Caco-2 (cell line): ENCODE measurements at regions not wholly inside any gene's neighbourhood (a gene's known extent, or its start where the extent isn't known, plus 50 kb on each side); places are given as distances from the start of the nearest gene placed in this dataset.

ENCODE experiments used
- BruUV-seq: library from RNA; stranded (reverse); fragments of 400-500 nt; replicated peaks from 2 replicates; lab custom pipeline; 2021; lab: Mats Ljungman, UMichigan
- CTCF ChIA-PET: fragments of 300-600 bp; sonication (Branson Sonifier 250); formaldehyde crosslinking; loops from one replicate; lab custom pipeline; 2022; ENCODE audit warnings: antibody characterized with exemption; lab: Charles Lee
- POLR2A ChIA-PET: fragments of 300-600 bp; sonication (Branson Sonifier 250); formaldehyde crosslinking; loops from one replicate; lab custom pipeline; 2022; ENCODE audit warnings: antibody characterized with exemption; lab: Charles Lee
- DNase-seq, 2 experiments: peaks; one replicate each; pipeline versions ENCODE4 v3.0.0 to v3.0.0-alpha.2; 2020 to 2022
- H3K27me3 ChIP-seq: replicated peaks from 2 replicates; pipeline ENCODE4 v1.6.0; 2011; ENCODE audit warnings: low read length; ENCODE audit not compliant: control insufficient read depth, insufficient read depth
- H3K36me3 ChIP-seq: 2 replicates; pipeline ENCODE4 v1.5.1; 2011; ENCODE audit warnings: low read length; ENCODE audit not compliant: control insufficient read depth, insufficient read depth
- H3K4me1 ChIP-seq: fragments of 250-450 bp; sonication (Bioruptor Pico); 2 replicates; pipeline ENCODE4 v1.5.1; 2020; ENCODE audit warnings: mild to moderate bottlenecking
- H3K4me3 ChIP-seq: 2 replicates; pipeline ENCODE4 v1.5.1; 2011; ENCODE audit warnings: low read depth, mild to moderate bottlenecking, control low read depth, low read length
- H3K9me3 ChIP-seq: fragments of 250-450 bp; sonication (Bioruptor Pico); 2 replicates; pipeline ENCODE4 v1.5.1; 2020; ENCODE audit warnings: mild to moderate bottlenecking, moderate library complexity
- H3K27ac Mint-ChIP-seq: one replicate; pipeline ENCODE4 v1.8.0; 2022; ENCODE audit warnings: mixed read lengths; ENCODE audit not compliant: unreplicated experiment
- H3K27me3 Mint-ChIP-seq: one replicate; pipeline ENCODE4 v1.8.0; 2022; ENCODE audit warnings: mixed read lengths; ENCODE audit not compliant: insufficient read depth, unreplicated experiment
- H3K36me3 Mint-ChIP-seq: one replicate; pipeline ENCODE4 v1.8.0; 2022; ENCODE audit warnings: mild to moderate bottlenecking, mixed read lengths; ENCODE audit not compliant: insufficient read depth, unreplicated experiment
- H3K4me1 Mint-ChIP-seq: one replicate; pipeline ENCODE4 v1.8.0; 2022; ENCODE audit warnings: low read depth, mixed read lengths; ENCODE audit not compliant: unreplicated experiment
- H3K4me3 Mint-ChIP-seq: one replicate; pipeline ENCODE4 v1.8.0; 2022; ENCODE audit warnings: mild to moderate bottlenecking, moderate library complexity, mixed read lengths; ENCODE audit not compliant: unreplicated experiment
- H3K9me3 Mint-ChIP-seq: one replicate; pipeline ENCODE4 v1.8.0; 2022; ENCODE audit warnings: mixed read lengths; ENCODE audit not compliant: unreplicated experiment
- intact Hi-C: fragments of 100-400 bp; cut with micrococcal nuclease; formaldehyde crosslinking; loops from one replicate; pipeline ENCODE4 v1.10.0; 2022; ENCODE audit not compliant: unreplicated experiment
- TF ChIP-seq, protein P1 (sequence below), 2 experiments: fragments of 200-600 bp in 1 of 2; IDR thresholded peaks; 1 replicate in 1 of 2; 2 replicates in 1 of 2; pipeline versions ENCODE4 v1.5.1 to v1.8.0; 2011 to 2022; ENCODE audit warnings: antibody characterized with exemption in 1 of 2, control low read depth in 1 of 2, inconsistent platforms in 1 of 2, low read depth in 1 of 2, low read length in 1 of 2, mild to moderate bottlenecking in 1 of 2, moderate library complexity in 1 of 2; ENCODE audit not compliant: insufficient read depth in 1 of 2, severe bottlenecking in 1 of 2, unreplicated experiment in 1 of 2

GRCh38 chr13:88752041-88752440, 1080.9 kb downstream of the SLITRK5 start:
- Histone ChIP-seq H3K36me3 (no peaks in the 10 kb centered on the region), H3K9me3 (no peaks in the 10 kb centered on the region), H3K4me3 (no peak overlapping the region), H3K4me1 (no peaks in the 10 kb centered on the region), H3K27me3 (no peaks in the 10 kb centered on the region)
- no peaks in the 10 kb centered on the region for H3K36me3 Mint-ChIP-seq
- no peak overlapping the region for H3K27ac Mint-ChIP-seq
- POLR2A ChIA-PET: no interaction called here
- CTCF ChIA-PET: no interaction called here
- H3K4me3 Mint-ChIP-seq: no peak overlapping the region
- DNase-seq: no peak
- no peaks in the 10 kb centered on the region for H3K9me3 Mint-ChIP-seq
- TF ChIP-seq, protein P1, sequence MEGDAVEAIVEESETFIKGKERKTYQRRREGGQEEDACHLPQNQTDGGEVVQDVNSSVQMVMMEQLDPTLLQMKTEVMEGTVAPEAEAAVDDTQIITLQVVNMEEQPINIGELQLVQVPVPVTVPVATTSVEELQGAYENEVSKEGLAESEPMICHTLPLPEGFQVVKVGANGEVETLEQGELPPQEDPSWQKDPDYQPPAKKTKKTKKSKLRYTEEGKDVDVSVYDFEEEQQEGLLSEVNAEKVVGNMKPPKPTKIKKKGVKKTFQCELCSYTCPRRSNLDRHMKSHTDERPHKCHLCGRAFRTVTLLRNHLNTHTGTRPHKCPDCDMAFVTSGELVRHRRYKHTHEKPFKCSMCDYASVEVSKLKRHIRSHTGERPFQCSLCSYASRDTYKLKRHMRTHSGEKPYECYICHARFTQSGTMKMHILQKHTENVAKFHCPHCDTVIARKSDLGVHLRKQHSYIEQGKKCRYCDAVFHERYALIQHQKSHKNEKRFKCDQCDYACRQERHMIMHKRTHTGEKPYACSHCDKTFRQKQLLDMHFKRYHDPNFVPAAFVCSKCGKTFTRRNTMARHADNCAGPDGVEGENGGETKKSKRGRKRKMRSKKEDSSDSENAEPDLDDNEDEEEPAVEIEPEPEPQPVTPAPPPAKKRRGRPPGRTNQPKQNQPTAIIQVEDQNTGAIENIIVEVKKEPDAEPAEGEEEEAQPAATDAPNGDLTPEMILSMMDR (IDR thresholded peaks at IDR 0.05; ENCODE audit: insufficient read depth in 1 of 2, low read depth in 1 of 2, low read length in 1 of 2, severe bottlenecking in 1 of 2, unreplicated experiment in 1 of 2): no peak
- no peaks in the 10 kb centered on the region for H3K4me1 Mint-ChIP-seq
- no TSS peak for BruUV-seq
- H3K27me3 Mint-ChIP-seq: no peaks in the 10 kb centered on the region
- intact Hi-C loops: no loop called here

- intact Hi-C loops: no loop called here
- Histone ChIP-seq H3K4me3 (no peak overlapping the region), H3K27me3 (no peaks in the 10 kb centered on the region), H3K9me3 (no peaks in the 10 kb centered on the region), H3K36me3 (no peaks in the 10 kb centered on the region), H3K4me1 (no peaks in the 10 kb centered on the region)
- POLR2A ChIA-PET: no interaction called here
- CTCF ChIA-PET: no interaction called here
- no peak for DNase-seq
- no TSS peak for BruUV-seq
- TF ChIP-seq, protein P1 (IDR thresholded peaks at IDR 0.05; ENCODE audit: insufficient read depth in 1 of 2, low read depth in 1 of 2, low read length in 1 of 2, severe bottlenecking in 1 of 2, unreplicated experiment in 1 of 2): no peak
- H3K9me3 Mint-ChIP-seq: no peaks in the 10 kb centered on the region
- H3K4me1 Mint-ChIP-seq: no peaks in the 10 kb centered on the region
- H3K36me3 Mint-ChIP-seq: no peaks in the 10 kb centered on the region
- no peak overlapping the region for H3K4me3 Mint-ChIP-seq
- no peaks in the 10 kb centered on the region for H3K27me3 Mint-ChIP-seq
- no peak overlapping the region for H3K27ac Mint-ChIP-seq
These were observed 1083.0 kb downstream of the SLITRK5 start for GRCh38 chr13:88754141-88754540.

DNA sequence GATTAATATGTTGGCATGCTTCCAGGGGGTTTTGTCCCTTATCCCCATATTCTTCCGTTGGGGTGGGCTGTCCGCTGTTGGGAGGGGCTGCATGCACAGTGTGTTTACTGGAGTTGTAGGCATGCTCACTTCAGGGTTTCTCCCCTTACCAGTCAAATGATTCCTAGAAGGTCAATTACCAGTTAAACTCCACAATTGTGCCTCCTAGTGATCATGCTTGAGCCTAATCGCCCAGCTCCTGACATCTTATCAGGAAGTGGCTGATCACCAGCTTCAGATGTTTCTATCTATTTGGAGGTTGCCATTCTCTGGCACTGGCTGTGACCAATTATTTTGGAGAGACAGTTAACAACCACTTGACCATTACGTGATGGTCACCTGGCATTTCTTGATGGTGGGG, 1090.0 kb downstream of the SLITRK5 start:
- ChIA-PET POLR2A (no interaction called here), CTCF (no interaction called here)
- BruUV-seq: no TSS peak
- no peaks in the 10 kb centered on the region for H3K27me3 ChIP-seq
- no peaks in the 10 kb centered on the region for H3K4me1 Mint-ChIP-seq
- peaks cover 5% of the 10 kb centered on the region; the same call in 1 of the 2 replicates for H3K4me1 ChIP-seq
- H3K36me3 Mint-ChIP-seq: no peaks in the 10 kb centered on the region
- H3K9me3 Mint-ChIP-seq: no peaks in the 10 kb centered on the region
- H3K27ac Mint-ChIP-seq: no peak overlapping the region
- TF ChIP-seq, protein P1 (IDR thresholded peaks at IDR 0.05; ENCODE audit: insufficient read depth in 1 of 2, low read depth in 1 of 2, low read length in 1 of 2, severe bottlenecking in 1 of 2, unreplicated experiment in 1 of 2): no peak
- no peak overlapping the region for H3K4me3 ChIP-seq
- H3K4me3 Mint-ChIP-seq: no peak overlapping the region
- intact Hi-C loops: no loop called here
- no peaks in the 10 kb centered on the region for H3K27me3 Mint-ChIP-seq
- no peaks in the 10 kb centered on the region for H3K9me3 ChIP-seq
- DNase-seq: no peak
- H3K36me3 ChIP-seq: no peaks in the 10 kb centered on the region
